NT2/D1 (cell line): ENCODE measurements at regions not wholly inside any gene's neighbourhood (a gene's known extent, or its start where the extent isn't known, plus 50 kb on each side); places are given as distances from the start of the nearest gene placed in this dataset.

ENCODE experiments used
- SUZ12 ChIP-seq: IDR thresholded peaks from 2 replicates; pipeline ENCODE4 v1.6.1; 2011; ENCODE audit not compliant: insufficient read length, insufficient read depth; ENCODE audit errors: extremely low read depth
- YY1 ChIP-seq: IDR thresholded peaks from 2 replicates; pipeline ENCODE4 v1.6.1; 2011; ENCODE audit not compliant: insufficient read length, insufficient read depth
- ZNF274 ChIP-seq: IDR thresholded peaks from 2 replicates; pipeline ENCODE4 v1.6.1; 2011; ENCODE audit warnings: mild to moderate bottlenecking, low read depth, low read length

DNA sequence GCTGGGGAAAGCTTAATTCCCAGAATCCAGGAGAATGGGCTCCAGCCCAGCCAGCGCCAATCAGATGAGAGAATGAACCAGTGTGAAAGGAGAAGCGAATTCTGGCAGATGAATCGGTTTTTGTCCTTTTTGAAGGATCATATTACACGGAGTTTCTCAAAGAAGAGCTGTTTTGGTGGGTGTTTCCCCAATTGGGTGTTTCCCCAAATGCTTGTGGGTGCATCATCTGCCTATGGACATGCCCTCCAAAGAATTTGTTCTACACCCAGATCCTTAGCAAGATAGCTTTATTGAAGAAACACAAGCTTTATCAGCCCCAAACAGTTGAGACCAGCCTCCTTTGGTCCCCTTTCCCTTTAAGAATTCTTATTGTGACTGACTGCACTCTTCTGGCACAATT is 186.5 kb upstream of the GPR26 start:
- TF ChIP-seq SUZ12 (no peak), ZNF274 (no peak), YY1 (no peak)
